Astrocyte (in vitro differentiated cells and primary cell): ENCODE measurements at regions not wholly inside any gene's neighbourhood (a gene's known extent, or its start where the extent isn't known, plus 50 kb on each side); places are given as distances from the start of the nearest gene placed in this dataset.

Source experiments
- DNase-seq: peaks from one replicate; pipeline ENCODE4 v3.0.0-alpha.2; 2010; ENCODE audit warnings: low read depth
- FAIRE-seq: peaks from 2 replicates; lab custom pipeline; 2011; peaks lifted over from hg19 to GRCh38; lab: Jason Lieb, UNC
- H2AFZ ChIP-seq: 2 replicates; pipeline ENCODE4 v1.6.0; 2012; ENCODE audit warnings: low read depth, low read length, inconsistent platforms
- H3K27ac ChIP-seq: 2 replicates; pipeline ENCODE4 v1.5.1; 2011; ENCODE audit warnings: low read depth, low read length, inconsistent platforms
- H3K27me3 ChIP-seq: 2 replicates; pipeline ENCODE4 v1.6.0; 2011; ENCODE audit warnings: low read length, inconsistent platforms; ENCODE audit not compliant: insufficient read depth
- H3K36me3 ChIP-seq: 2 replicates; pipeline ENCODE4 v1.5.1; 2011; ENCODE audit warnings: low read length, inconsistent platforms; ENCODE audit not compliant: insufficient read depth
- H3K4me1 ChIP-seq: 2 replicates; pipeline ENCODE4 v1.5.1; 2011; ENCODE audit warnings: low read length, inconsistent platforms; ENCODE audit not compliant: insufficient read depth
- H3K4me2 ChIP-seq: 2 replicates; pipeline ENCODE4 v1.6.0; 2012; ENCODE audit warnings: low read length, inconsistent platforms
- H3K4me3 ChIP-seq: 2 replicates; pipeline ENCODE4 v1.5.1; 2011; ENCODE audit warnings: low read depth, mild to moderate bottlenecking, low read length, inconsistent platforms; ENCODE audit not compliant: insufficient read depth
- H3K79me2 ChIP-seq: 2 replicates; pipeline ENCODE4 v1.6.0; 2012; ENCODE audit warnings: mild to moderate bottlenecking, low read length, inconsistent platforms; ENCODE audit not compliant: insufficient read depth
- H3K9ac ChIP-seq: 2 replicates; pipeline ENCODE4 v1.6.0; 2012; ENCODE audit warnings: mild to moderate bottlenecking, low read length, inconsistent platforms
- H3K9me3 ChIP-seq: 2 replicates; pipeline ENCODE4 v1.5.1; 2012; ENCODE audit warnings: low read depth, mild to moderate bottlenecking, low read length, inconsistent platforms; ENCODE audit not compliant: insufficient read depth
- H4K20me1 ChIP-seq: 2 replicates; pipeline ENCODE4 v1.6.0; 2012; ENCODE audit warnings: low read length, inconsistent platforms; ENCODE audit not compliant: insufficient read depth
- H3K27ac Mint-ChIP-seq: one replicate; pipeline ENCODE4 v1.8.0; 2021; ENCODE audit warnings: mild to moderate bottlenecking, mixed read lengths; ENCODE audit not compliant: unreplicated experiment
- H3K27me3 Mint-ChIP-seq: one replicate; pipeline ENCODE4 v1.8.0; 2021; ENCODE audit warnings: low read depth, mixed read lengths; ENCODE audit not compliant: unreplicated experiment
- H3K36me3 Mint-ChIP-seq: one replicate; pipeline ENCODE4 v1.8.0; 2021; ENCODE audit warnings: low read depth, mixed read lengths; ENCODE audit not compliant: unreplicated experiment
- H3K4me1 Mint-ChIP-seq: one replicate; pipeline ENCODE4 v1.8.0; 2021; ENCODE audit warnings: low read depth, mixed read lengths; ENCODE audit not compliant: unreplicated experiment
- H3K4me3 Mint-ChIP-seq: one replicate; pipeline ENCODE4 v1.8.0; 2021; ENCODE audit warnings: mild to moderate bottlenecking, moderate library complexity, mixed read lengths; ENCODE audit not compliant: unreplicated experiment
- H3K9me3 Mint-ChIP-seq: one replicate; pipeline ENCODE4 v1.8.0; 2021; ENCODE audit warnings: mild to moderate bottlenecking, mixed read lengths; ENCODE audit not compliant: unreplicated experiment
- EZH2 ChIP-seq: IDR thresholded peaks from 2 replicates; pipeline ENCODE4 v1.6.1; 2012; ENCODE audit warnings: mild to moderate bottlenecking, low read length, inconsistent platforms; ENCODE audit not compliant: insufficient read depth
- TF ChIP-seq, protein P1 (sequence below): IDR thresholded peaks from 2 replicates; pipeline ENCODE4 v1.5.1; 2011; ENCODE audit warnings: low read depth, mild to moderate bottlenecking, inconsistent platforms, low read length, moderate library complexity; ENCODE audit not compliant: insufficient read depth

DNA sequence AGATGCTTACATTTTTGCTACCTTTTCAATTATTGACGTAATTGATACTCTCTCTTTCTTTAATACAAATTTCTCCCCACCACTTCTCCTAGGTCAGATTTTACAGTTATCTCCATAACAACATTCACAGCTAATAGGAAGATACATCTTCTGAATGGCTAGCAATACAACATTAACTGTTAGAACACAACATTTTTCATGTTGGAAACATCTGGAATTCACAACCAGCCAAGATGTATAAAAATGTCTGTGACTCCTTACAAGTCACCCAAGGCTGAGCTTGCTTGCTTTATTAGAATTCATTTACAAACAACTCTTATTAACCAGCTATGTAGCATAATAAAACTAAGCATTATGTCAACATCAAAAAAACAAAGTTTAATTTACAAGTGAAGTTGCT is 81.0 kb upstream of the ROBO2 start:
- Histone ChIP-seq H3K36me3 (no peaks in the 10 kb centered on the region), H3K27ac (no peak overlapping the region), H3K27me3 (no peaks in the 10 kb centered on the region), H3K79me2 (no peaks in the 10 kb centered on the region), H3K4me1 (peaks cover 4% of the 10 kb centered on the region), H3K4me2 (no peak overlapping the region), H3K4me3 (no peak overlapping the region), H3K9me3 (no peaks in the 10 kb centered on the region), H3K9ac (no peak overlapping the region), H4K20me1 (no peaks in the 10 kb centered on the region), H2AFZ (no peak overlapping the region)
- Mint-ChIP-seq H3K9me3 (no peaks in the 10 kb centered on the region), H3K4me1 (no peaks in the 10 kb centered on the region), H3K27me3 (no peaks in the 10 kb centered on the region), H3K4me3 (no peak overlapping the region), H3K36me3 (no peaks in the 10 kb centered on the region), H3K27ac (no peak overlapping the region)
- TF ChIP-seq, protein P1, sequence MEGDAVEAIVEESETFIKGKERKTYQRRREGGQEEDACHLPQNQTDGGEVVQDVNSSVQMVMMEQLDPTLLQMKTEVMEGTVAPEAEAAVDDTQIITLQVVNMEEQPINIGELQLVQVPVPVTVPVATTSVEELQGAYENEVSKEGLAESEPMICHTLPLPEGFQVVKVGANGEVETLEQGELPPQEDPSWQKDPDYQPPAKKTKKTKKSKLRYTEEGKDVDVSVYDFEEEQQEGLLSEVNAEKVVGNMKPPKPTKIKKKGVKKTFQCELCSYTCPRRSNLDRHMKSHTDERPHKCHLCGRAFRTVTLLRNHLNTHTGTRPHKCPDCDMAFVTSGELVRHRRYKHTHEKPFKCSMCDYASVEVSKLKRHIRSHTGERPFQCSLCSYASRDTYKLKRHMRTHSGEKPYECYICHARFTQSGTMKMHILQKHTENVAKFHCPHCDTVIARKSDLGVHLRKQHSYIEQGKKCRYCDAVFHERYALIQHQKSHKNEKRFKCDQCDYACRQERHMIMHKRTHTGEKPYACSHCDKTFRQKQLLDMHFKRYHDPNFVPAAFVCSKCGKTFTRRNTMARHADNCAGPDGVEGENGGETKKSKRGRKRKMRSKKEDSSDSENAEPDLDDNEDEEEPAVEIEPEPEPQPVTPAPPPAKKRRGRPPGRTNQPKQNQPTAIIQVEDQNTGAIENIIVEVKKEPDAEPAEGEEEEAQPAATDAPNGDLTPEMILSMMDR, result no peak
- no peak for TF ChIP-seq EZH2
- DNase-seq (no peak), FAIRE-seq (no peak)

DNA sequence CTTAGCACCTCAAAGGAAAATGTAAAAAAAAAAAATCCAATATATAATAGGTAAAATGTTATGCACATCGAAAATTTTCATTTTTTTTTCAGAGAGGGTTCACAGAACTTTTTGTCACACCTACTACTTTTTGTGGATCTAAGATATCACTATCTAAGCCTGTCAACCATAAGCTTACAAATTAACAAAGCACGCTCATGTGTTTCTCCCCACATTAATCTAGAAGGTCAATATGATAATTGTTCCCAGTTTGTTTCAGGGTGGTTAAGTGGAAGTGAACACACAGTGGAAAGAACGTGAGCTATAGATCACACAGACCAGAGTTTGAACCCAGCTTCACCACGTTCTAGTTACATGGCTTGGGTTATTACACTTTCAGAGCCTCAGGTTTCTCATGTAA is 78.6 kb upstream of the ROBO2 start:
- Histone ChIP-seq H3K27me3 (no peaks in the 10 kb centered on the region), H3K9ac (no peak overlapping the region), H3K27ac (no peak overlapping the region), H3K79me2 (no peaks in the 10 kb centered on the region), H3K4me2 (no peak overlapping the region), H3K4me3 (no peak overlapping the region), H4K20me1 (no peaks in the 10 kb centered on the region), H3K36me3 (no peaks in the 10 kb centered on the region), H3K9me3 (no peaks in the 10 kb centered on the region), H2AFZ (no peak overlapping the region), H3K4me1 (no peaks in the 10 kb centered on the region)
- Mint-ChIP-seq H3K27me3 (no peaks in the 10 kb centered on the region), H3K9me3 (no peaks in the 10 kb centered on the region), H3K36me3 (no peaks in the 10 kb centered on the region), H3K4me1 (no peaks in the 10 kb centered on the region), H3K4me3 (no peak overlapping the region), H3K27ac (no peak overlapping the region)
- DNase-seq (no peak), FAIRE-seq (no peak)
- TF ChIP-seq, protein P1, result no peak
- TF ChIP-seq EZH2, result no peak

DNA sequence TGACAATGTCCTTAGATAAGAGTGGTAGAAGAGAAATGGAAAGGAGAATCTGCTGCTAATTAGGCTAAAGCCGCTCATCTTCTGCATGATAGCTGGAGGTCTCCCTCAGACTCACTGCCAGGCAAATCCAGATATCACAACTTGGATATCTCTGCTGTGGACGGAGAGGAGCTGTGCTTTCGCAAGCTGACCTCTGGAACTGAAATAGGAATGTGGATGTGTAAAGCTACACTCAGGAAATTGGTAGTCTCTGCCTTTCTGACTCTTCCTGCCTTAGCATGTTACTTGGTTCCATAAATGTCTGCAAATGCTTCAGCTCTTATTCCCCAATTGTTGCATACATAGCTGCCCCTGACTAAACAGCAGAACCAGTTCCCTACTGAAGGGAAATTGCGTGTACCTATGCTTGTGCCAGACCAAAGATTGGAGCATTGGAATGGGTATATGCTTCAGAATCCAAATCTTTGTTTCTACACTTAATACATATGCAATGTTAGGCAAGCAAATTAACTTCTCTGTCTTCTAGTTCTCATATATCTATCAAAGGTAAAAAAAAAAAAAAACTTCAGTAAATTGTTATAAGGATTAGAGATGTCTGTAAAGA is 74.7 kb upstream of the ROBO2 start:
- Histone ChIP-seq H3K27me3 (no peaks in the 10 kb centered on the region), H3K36me3 (no peaks in the 10 kb centered on the region), H3K4me3 (no peak overlapping the region), H2AFZ (no peak overlapping the region), H4K20me1 (no peaks in the 10 kb centered on the region), H3K27ac (no peak overlapping the region), H3K4me1 (peaks cover 5% of the 10 kb centered on the region), H3K79me2 (no peaks in the 10 kb centered on the region), H3K9me3 (no peaks in the 10 kb centered on the region), H3K4me2 (no peak overlapping the region), H3K9ac (no peak overlapping the region)
- TF ChIP-seq EZH2, result no peak
- TF ChIP-seq, protein P1, result no peak
- no peak for FAIRE-seq
- Mint-ChIP-seq H3K27ac (no peak overlapping the region), H3K4me1 (peaks cover 11% of the 10 kb centered on the region), H3K27me3 (no peaks in the 10 kb centered on the region), H3K9me3 (no peaks in the 10 kb centered on the region), H3K36me3 (no peaks in the 10 kb centered on the region), H3K4me3 (no peak overlapping the region)
- no peak for DNase-seq
